ENCODE measurements at regions not wholly inside any gene's neighbourhood (a gene's known extent, or its start where the extent isn't known, plus 50 kb on each side); places are given as distances from the start of the nearest gene placed in this dataset.

DNA sequence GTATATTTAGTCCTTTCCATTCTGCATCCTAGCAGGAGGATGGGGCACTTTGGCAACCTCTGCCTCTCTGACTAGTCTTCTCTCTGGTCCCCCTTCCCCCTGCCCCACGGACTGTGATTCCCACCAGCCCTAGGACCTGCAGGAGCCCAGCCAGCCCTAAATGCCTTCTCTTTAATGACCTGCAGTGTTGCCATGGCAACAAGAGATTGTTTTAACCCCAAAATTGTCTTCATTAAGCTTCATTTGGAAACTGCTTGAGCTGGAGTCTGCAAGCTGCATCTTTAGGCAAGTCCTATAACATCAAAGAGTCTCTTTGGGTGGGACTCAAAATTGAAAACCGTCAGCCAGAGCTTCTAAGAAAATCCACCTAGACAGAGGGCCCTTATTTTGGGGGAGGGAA, 59.7 kb upstream of the ANKRD34C start:
- TF ChIP-seq, protein P1, sequence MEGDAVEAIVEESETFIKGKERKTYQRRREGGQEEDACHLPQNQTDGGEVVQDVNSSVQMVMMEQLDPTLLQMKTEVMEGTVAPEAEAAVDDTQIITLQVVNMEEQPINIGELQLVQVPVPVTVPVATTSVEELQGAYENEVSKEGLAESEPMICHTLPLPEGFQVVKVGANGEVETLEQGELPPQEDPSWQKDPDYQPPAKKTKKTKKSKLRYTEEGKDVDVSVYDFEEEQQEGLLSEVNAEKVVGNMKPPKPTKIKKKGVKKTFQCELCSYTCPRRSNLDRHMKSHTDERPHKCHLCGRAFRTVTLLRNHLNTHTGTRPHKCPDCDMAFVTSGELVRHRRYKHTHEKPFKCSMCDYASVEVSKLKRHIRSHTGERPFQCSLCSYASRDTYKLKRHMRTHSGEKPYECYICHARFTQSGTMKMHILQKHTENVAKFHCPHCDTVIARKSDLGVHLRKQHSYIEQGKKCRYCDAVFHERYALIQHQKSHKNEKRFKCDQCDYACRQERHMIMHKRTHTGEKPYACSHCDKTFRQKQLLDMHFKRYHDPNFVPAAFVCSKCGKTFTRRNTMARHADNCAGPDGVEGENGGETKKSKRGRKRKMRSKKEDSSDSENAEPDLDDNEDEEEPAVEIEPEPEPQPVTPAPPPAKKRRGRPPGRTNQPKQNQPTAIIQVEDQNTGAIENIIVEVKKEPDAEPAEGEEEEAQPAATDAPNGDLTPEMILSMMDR (IDR thresholded peaks at IDR 0.05), result no peak
- no peak for TF ChIP-seq POLR2A (IDR thresholded peaks at IDR 0.05)
- no peak for TF ChIP-seq EP300 (IDR thresholded peaks at IDR 0.05)
